ENCODE measurements at regions not wholly inside any gene's neighbourhood (a gene's known extent, or its start where the extent isn't known, plus 50 kb on each side); places are given as distances from the start of the nearest gene placed in this dataset.

- Histone ChIP-seq H3K36me3 (no peaks in the 10 kb centered on the region), H3K9me3 (no peaks in the 10 kb centered on the region), H3K27me3 (no peaks in the 10 kb centered on the region), H3K4me3 (no peak overlapping the region), H3K27ac (no peak overlapping the region), H3K4me1 (no peaks in the 10 kb centered on the region)
- DNase-seq, result no peak
- intact Hi-C loops (cut with DNase I; ENCODE audit: low total_unique reads) (no loop called here), in situ Hi-C loops (cut with MboI; ENCODE audit: low pct_ligation_motif_present in 1 of 4, low pct_unique_long_range_greater_than_20kb in 1 of 4, low sequenced_read_pairs in 3 of 4) (loop anchor here in 2 of 4 donors (25.0 kb wide), 1 partner anchor 267 kb away; no protein-coding TSS in a partner anchor)
- 81 to 85% methylated on average over 3 to 4 of the region's 4 CpGs for WGBS, 2 donors (ENCODE audit: low coverage in 1 of 2)
- no peak for TF ChIP-seq POLR2AphosphoS5 (IDR thresholded peaks at IDR 0.05)
- no peak for TF ChIP-seq POLR2A (IDR thresholded peaks at IDR 0.05)
- no peak for TF ChIP-seq CTCF (IDR thresholded peaks at IDR 0.05)
- no peak for TF ChIP-seq EP300 (IDR thresholded peaks at IDR 0.05; ENCODE audit: low read depth)
Measured at GRCh38 chr12:71004578-71004977, 84.0 kb upstream of the PTPRR start.

GRCh38 chr12:71000748-71001147, 80.2 kb upstream of the PTPRR start:
- no peaks in the 10 kb centered on the region for H3K36me3 ChIP-seq
- TF ChIP-seq POLR2AphosphoS5 (IDR thresholded peaks at IDR 0.05) (no peak), EP300 (IDR thresholded peaks at IDR 0.05; ENCODE audit: low read depth) (no peak), CTCF (IDR thresholded peaks at IDR 0.05) (no peak), POLR2A (IDR thresholded peaks at IDR 0.05) (no peak)
- no peak overlapping the region for H3K4me3 ChIP-seq
- H3K4me1 ChIP-seq, result no peaks in the 10 kb centered on the region
- H3K9me3 ChIP-seq, result no peaks in the 10 kb centered on the region
- in situ Hi-C loops (cut with MboI; ENCODE audit: low pct_ligation_motif_present in 1 of 4, low pct_unique_long_range_greater_than_20kb in 1 of 4, low sequenced_read_pairs in 3 of 4) (loop anchor here in 2 of 4 donors (25.0 kb wide), 1 partner anchor 263 kb away; no protein-coding TSS in a partner anchor), intact Hi-C loops (cut with DNase I; ENCODE audit: low total_unique reads) (no loop called here)
- no peak for DNase-seq
- no peak overlapping the region for H3K27ac ChIP-seq
- no peaks in the 10 kb centered on the region for H3K27me3 ChIP-seq
- 86% methylated on average over 1 of the region's 1 CpG; no CpG with 5 or more reads in 1 of the 2 donors for WGBS, 2 donors (ENCODE audit: low coverage in 1 of 2)

GRCh38 chr12:71000255-71000654, 79.7 kb upstream of the PTPRR start:
- in situ Hi-C loops (cut with MboI; ENCODE audit: low pct_ligation_motif_present in 1 of 4, low pct_unique_long_range_greater_than_20kb in 1 of 4, low sequenced_read_pairs in 3 of 4) (loop anchor here in 2 of 4 donors (25.0 kb wide), 1 partner anchor 263 kb away; no protein-coding TSS in a partner anchor), intact Hi-C loops (cut with DNase I; ENCODE audit: low total_unique reads) (no loop called here)
- no peaks in the 10 kb centered on the region for H3K27me3 ChIP-seq
- H3K36me3 ChIP-seq, result no peaks in the 10 kb centered on the region
- no peaks in the 10 kb centered on the region for H3K9me3 ChIP-seq
- H3K27ac ChIP-seq, result no peak overlapping the region
- H3K4me3 ChIP-seq, result no peak overlapping the region
- WGBS, 2 donors (ENCODE audit: low coverage in 1 of 2), result 50 to 79% methylated on average over 1 to 2 of the region's 2 CpGs
- DNase-seq, result no peak
- H3K4me1 ChIP-seq, result no peaks in the 10 kb centered on the region
- TF ChIP-seq EP300 (IDR thresholded peaks at IDR 0.05; ENCODE audit: low read depth), result no peak
- no peak for TF ChIP-seq CTCF (IDR thresholded peaks at IDR 0.05)
- no peak for TF ChIP-seq POLR2A (IDR thresholded peaks at IDR 0.05)
- no peak for TF ChIP-seq POLR2AphosphoS5 (IDR thresholded peaks at IDR 0.05)

GRCh38 chr12:70994217-70994788, 73.8 kb upstream of the PTPRR start:
- no peaks in the 10 kb centered on the region for H3K9me3 ChIP-seq
- DNase-seq, result no peak
- TF ChIP-seq POLR2AphosphoS5 (IDR thresholded peaks at IDR 0.05) (peak in 2 of 3 donors; percentile 53 to 74), POLR2A (IDR thresholded peaks at IDR 0.05) (no peak), CTCF (IDR thresholded peaks at IDR 0.05) (no peak)
- H3K4me3 ChIP-seq, result no peak overlapping the region
- 71 to 74% methylated on average over 5 of the region's 5 CpGs for WGBS, 2 donors (ENCODE audit: low coverage in 1 of 2)
- in situ Hi-C loops (cut with MboI; ENCODE audit: low pct_ligation_motif_present in 1 of 4, low pct_unique_long_range_greater_than_20kb in 1 of 4, low sequenced_read_pairs in 3 of 4), result no loop called here
- intact Hi-C loops (cut with DNase I; ENCODE audit: low total_unique reads), result no loop called here
- no peaks in the 10 kb centered on the region for H3K27me3 ChIP-seq
- H3K4me1 ChIP-seq, result no peaks in the 10 kb centered on the region
- peak overlapping the region; percentile 33 to 62 (median 42) for H3K27ac ChIP-seq
- no peaks in the 10 kb centered on the region for H3K36me3 ChIP-seq
